SK-N-SH (cell line): ENCODE measurements at regions not wholly inside any gene's neighbourhood (a gene's known extent, or its start where the extent isn't known, plus 50 kb on each side); places are given as distances from the start of the nearest gene placed in this dataset.

Experiments
- CTCF ChIA-PET: fragments of 300-600, 350-600 bp; formaldehyde crosslinking; extraction: SDS; loops from one replicate; lab custom pipeline; 2021; lab: Yijun Ruan, JAX
- POLR2A ChIA-PET: fragments of 350-600 bp; sonication (Branson Sonifier 250); formaldehyde crosslinking; extraction: SDS; loops from one replicate; lab custom pipeline; 2020; ENCODE audit warnings: antibody characterized with exemption, inconsistent platforms; lab: Yijun Ruan, JAX
- DNase-seq: peaks from one replicate; pipeline ENCODE4 v3.0.0; 2012
- H2AFZ ChIP-seq: fragments of 200-600 bp; sonication (generic); 2 replicates; pipeline ENCODE4 v1.8.1; 2016; ENCODE audit warnings: antibody characterized with exemption, mild to moderate bottlenecking, low read depth
- H3F3A ChIP-seq: fragments of 200-600 bp; sonication (generic); replicated peaks from 2 replicates; pipeline ENCODE3; 2016; ENCODE audit warnings: antibody characterized with exemption, mild to moderate bottlenecking; ENCODE audit not compliant: insufficient read depth
- H3K27ac ChIP-seq, 2 experiments: fragments of 200-500 bp in 1 of 2; fragments of 200-600 bp in 1 of 2; sonication (Bioruptor generic) in 1 of 2; sonication (generic), shearing (Covaris generic) in 1 of 2; 2 replicates each; pipeline versions ENCODE4 v1.5.1 to v1.6.1; 2014 to 2016; ENCODE audit warnings: low read depth in 2 of 2, inconsistent platforms in 1 of 2, low read length in 1 of 2, mild to moderate bottlenecking in 1 of 2, mixed read lengths in 1 of 2
- H3K27me3 ChIP-seq: fragments of 200-600 bp; sonication (generic), shearing (Covaris generic); 2 replicates; pipeline ENCODE4 v1.6.1; 2016; ENCODE audit warnings: mixed run types; ENCODE audit not compliant: insufficient read depth
- H3K36me3 ChIP-seq, 2 experiments: fragments of 200-500 bp in 1 of 2; fragments of 200-600 bp in 1 of 2; sonication (Bioruptor generic) in 1 of 2; sonication (generic) in 1 of 2; replicated peaks in 1 of 2; 2 replicates each; pipeline versions ENCODE3 to v1.5.1; 2014 to 2016; ENCODE audit warnings: low read length in 1 of 2, mild to moderate bottlenecking in 1 of 2; ENCODE audit not compliant: insufficient read depth in 2 of 2, control insufficient read depth in 1 of 2
- H3K4me1 ChIP-seq, 2 experiments: fragments of 200-500 bp in 1 of 2; fragments of 200-600 bp in 1 of 2; sonication (Bioruptor generic) in 1 of 2; sonication (generic), shearing (Covaris generic) in 1 of 2; 2 replicates each; pipeline versions ENCODE4 v1.5.1 to v1.6.1; 2014 to 2016; ENCODE audit warnings: low read depth in 1 of 2, low read length in 1 of 2, mixed run types in 1 of 2; ENCODE audit not compliant: insufficient read depth in 2 of 2, control insufficient read depth in 1 of 2
- H3K4me2 ChIP-seq: fragments of 200-600 bp; sonication (generic), shearing (Covaris generic); 2 replicates; pipeline ENCODE4 v1.6.1; 2017; ENCODE audit warnings: mixed run types
- H3K4me3 ChIP-seq, 2 experiments: fragments of 200-500 bp in 1 of 2; fragments of 200-600 bp in 1 of 2; sonication (Bioruptor generic) in 1 of 2; sonication (generic), shearing (Covaris generic) in 1 of 2; 2 replicates each; pipeline versions ENCODE4 v1.5.1 to v1.8.1; 2014 to 2016; ENCODE audit warnings: low read depth in 2 of 2, inconsistent platforms in 1 of 2, low read length in 1 of 2, mild to moderate bottlenecking in 1 of 2, mixed read lengths in 1 of 2, moderate library complexity in 1 of 2
- H3K79me2 ChIP-seq: fragments of 200-600 bp; sonication (generic); 2 replicates; pipeline ENCODE4 v1.8.1; 2017; ENCODE audit warnings: mild to moderate bottlenecking; ENCODE audit not compliant: insufficient read depth
- H3K9ac ChIP-seq: fragments of 200-600 bp; sonication (generic); 2 replicates; pipeline ENCODE4 v1.6.1; 2017; ENCODE audit warnings: mixed run types
- H3K9me2 ChIP-seq: fragments of 200-600 bp; sonication (generic); 2 replicates; pipeline ENCODE4 v1.6.1; 2017; ENCODE audit warnings: mixed run types
- H3K9me3 ChIP-seq: fragments of 200-600 bp; sonication (generic); 2 replicates; pipeline ENCODE4 v1.6.1; 2017; ENCODE audit warnings: mixed run types, mild to moderate bottlenecking, moderate library complexity
- H4K20me1 ChIP-seq: fragments of 200-600 bp; sonication (generic); 2 replicates; pipeline ENCODE4 v1.6.1; 2017; ENCODE audit warnings: mild to moderate bottlenecking, mixed run types; ENCODE audit not compliant: insufficient read depth
- EP300 ChIP-seq, 2 experiments: IDR thresholded peaks; 2 replicates each; pipeline versions ENCODE4 v1.4.0 to v1.6.1; 2012; ENCODE audit warnings: borderline replicate concordance in 1 of 2, low read depth in 1 of 2, low read length in 1 of 2
- FOSL2 ChIP-seq: IDR thresholded peaks from 2 replicates; pipeline ENCODE4 v1.4.0; 2012; ENCODE audit warnings: low read depth, mild to moderate bottlenecking, moderate library complexity, borderline replicate concordance
- FOXJ3 ChIP-seq: sonication (generic); formaldehyde crosslinking; IDR thresholded peaks from 2 replicates; pipeline ENCODE4 v1.5.1; 2020; ENCODE audit warnings: mild to moderate bottlenecking, missing genetic modification reagents
- MEF2A ChIP-seq: IDR thresholded peaks from 2 replicates; pipeline ENCODE4 v1.4.0; 2012; ENCODE audit warnings: low read depth, borderline replicate concordance
- NFIC ChIP-seq: IDR thresholded peaks from 2 replicates; pipeline ENCODE4 v1.4.0; 2012; ENCODE audit warnings: borderline replicate concordance
- NRF1 ChIP-seq: IDR thresholded peaks from 2 replicates; pipeline ENCODE4 v1.6.1; 2012; ENCODE audit warnings: low read depth, mild to moderate bottlenecking, low read length
- RCOR1 ChIP-seq: fragments of 150-350 bp; IDR thresholded peaks from 2 replicates; pipeline ENCODE4 v1.6.1; 2017; ENCODE audit warnings: antibody characterized with exemption, low read length
- RFX5 ChIP-seq: IDR thresholded peaks from 2 replicates; pipeline ENCODE4 v1.6.1; 2012; ENCODE audit warnings: mild to moderate bottlenecking, improper control_type of control experiment, low read length
- RXRA ChIP-seq: IDR thresholded peaks from 2 replicates; pipeline ENCODE4 v1.4.0; 2012; ENCODE audit warnings: low read depth, mild to moderate bottlenecking, borderline replicate concordance
- SMC3 ChIP-seq: IDR thresholded peaks from 2 replicates; pipeline ENCODE4 v1.6.1; 2012; ENCODE audit warnings: low read depth, low read length, improper control_type of control experiment
- WGBS: methylation state at CpG from one replicate; pipeline ENCODE4 v1.1.6; 2017; ENCODE audit warnings: low lambda C conversion rate; 5-methylcytosine and 5-hydroxymethylcytosine counted together
- TF ChIP-seq, protein P1 (sequence below): IDR thresholded peaks from 2 replicates; pipeline ENCODE4 v1.4.0; 2012; ENCODE audit warnings: low read depth
- TF ChIP-seq, protein P2 (sequence below): fragments of 200-600 bp; sonication (generic); IDR thresholded peaks from 2 replicates; pipeline ENCODE4 v1.6.1; 2017; ENCODE audit warnings: antibody characterized with exemption, mild to moderate bottlenecking, moderate library complexity

DNA sequence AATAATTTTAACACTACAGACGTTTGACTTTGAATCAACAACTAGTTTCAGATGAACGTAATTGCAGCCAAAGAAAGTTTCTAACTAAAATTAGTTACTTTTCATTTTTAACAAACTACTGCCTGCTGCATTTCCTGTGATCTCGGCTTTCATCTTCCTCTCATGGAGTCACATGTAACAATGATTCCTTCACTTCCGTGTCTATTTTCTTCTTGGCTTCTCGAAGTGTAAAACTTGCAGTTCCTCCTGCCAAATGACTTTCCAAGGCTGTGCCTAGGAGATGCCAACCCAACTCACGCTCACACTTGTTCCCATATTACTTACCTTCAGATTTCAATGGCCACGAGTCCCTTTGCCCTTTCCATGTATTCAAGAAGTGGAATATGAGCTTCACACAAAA lies 1406.3 kb upstream of the CELF4 start:
- Histone ChIP-seq H3K27ac (no peak overlapping the region), H3K4me3 (no peak overlapping the region), H3K27me3 (no peaks in the 10 kb centered on the region), H3K79me2 (no peaks in the 10 kb centered on the region), H3K4me1 (no peaks in the 10 kb centered on the region), H3K9me3 (peaks cover 2% of the 10 kb centered on the region; the same call in 1 of the 2 replicates), H4K20me1 (no peaks in the 10 kb centered on the region), H3K9ac (no peak overlapping the region), H2AFZ (no peak overlapping the region), H3K4me2 (no peak overlapping the region), H3F3A (no peaks in the 10 kb centered on the region), H3K9me2 (no peaks in the 10 kb centered on the region), H3K36me3 (no peaks in the 10 kb centered on the region)
- CTCF ChIA-PET: no interaction called here
- TF ChIP-seq, protein P1, sequence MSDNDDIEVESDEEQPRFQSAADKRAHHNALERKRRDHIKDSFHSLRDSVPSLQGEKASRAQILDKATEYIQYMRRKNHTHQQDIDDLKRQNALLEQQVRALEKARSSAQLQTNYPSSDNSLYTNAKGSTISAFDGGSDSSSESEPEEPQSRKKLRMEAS: no peak
- no peak for TF ChIP-seq RCOR1
- TF ChIP-seq NFIC: no peak
- no peak for TF ChIP-seq RXRA
- 28% methylated on average over 7 of the region's 7 CpGs for WGBS
- DNase-seq: no peak
- POLR2A ChIA-PET: no interaction called here

DNA sequence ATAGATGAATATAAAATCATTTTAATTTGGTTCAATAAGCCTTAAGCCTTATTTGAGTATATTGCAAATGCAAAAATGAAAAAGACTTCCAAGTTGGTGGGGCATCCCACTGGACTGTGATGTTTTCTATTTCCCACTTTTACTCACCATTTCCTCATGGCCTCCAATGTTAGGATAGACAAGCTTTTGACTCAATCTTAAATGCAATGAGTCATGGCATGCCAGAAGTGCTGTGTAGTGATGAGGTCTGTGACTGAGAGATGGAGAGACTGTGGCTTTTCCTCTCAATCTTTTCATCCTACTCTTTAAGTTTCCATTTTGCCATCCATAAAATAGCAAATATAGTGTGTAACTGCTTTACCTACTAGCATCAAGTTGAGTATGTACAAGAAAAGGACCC lies 1401.2 kb upstream of the CELF4 start:
- ChIA-PET CTCF (no interaction called here), POLR2A (no interaction called here)
- Histone ChIP-seq H3K27ac (no peak overlapping the region), H3K9ac (no peak overlapping the region), H3K9me2 (no peaks in the 10 kb centered on the region), H3K9me3 (peaks cover 2% of the 10 kb centered on the region; the same call in 1 of the 2 replicates), H3F3A (no peaks in the 10 kb centered on the region), H4K20me1 (no peaks in the 10 kb centered on the region), H2AFZ (no peak overlapping the region), H3K4me2 (no peak overlapping the region), H3K27me3 (no peaks in the 10 kb centered on the region), H3K4me1 (no peaks in the 10 kb centered on the region), H3K79me2 (no peaks in the 10 kb centered on the region), H3K4me3 (no peak overlapping the region), H3K36me3 (no peaks in the 10 kb centered on the region)
- TF ChIP-seq RFX5 (no peak), NRF1 (no peak), FOXJ3 (CRISPR knock-in tag) (no peak), MEF2A (no peak), FOSL2 (no peak), RCOR1 (no peak), EP300 (IDR thresholded peaks at IDR 0.05; ENCODE audit: borderline replicate concordance in 1 of 2, low read depth in 1 of 2, low read length in 1 of 2) (no peak), SMC3 (no peak)
- TF ChIP-seq, protein P2, sequence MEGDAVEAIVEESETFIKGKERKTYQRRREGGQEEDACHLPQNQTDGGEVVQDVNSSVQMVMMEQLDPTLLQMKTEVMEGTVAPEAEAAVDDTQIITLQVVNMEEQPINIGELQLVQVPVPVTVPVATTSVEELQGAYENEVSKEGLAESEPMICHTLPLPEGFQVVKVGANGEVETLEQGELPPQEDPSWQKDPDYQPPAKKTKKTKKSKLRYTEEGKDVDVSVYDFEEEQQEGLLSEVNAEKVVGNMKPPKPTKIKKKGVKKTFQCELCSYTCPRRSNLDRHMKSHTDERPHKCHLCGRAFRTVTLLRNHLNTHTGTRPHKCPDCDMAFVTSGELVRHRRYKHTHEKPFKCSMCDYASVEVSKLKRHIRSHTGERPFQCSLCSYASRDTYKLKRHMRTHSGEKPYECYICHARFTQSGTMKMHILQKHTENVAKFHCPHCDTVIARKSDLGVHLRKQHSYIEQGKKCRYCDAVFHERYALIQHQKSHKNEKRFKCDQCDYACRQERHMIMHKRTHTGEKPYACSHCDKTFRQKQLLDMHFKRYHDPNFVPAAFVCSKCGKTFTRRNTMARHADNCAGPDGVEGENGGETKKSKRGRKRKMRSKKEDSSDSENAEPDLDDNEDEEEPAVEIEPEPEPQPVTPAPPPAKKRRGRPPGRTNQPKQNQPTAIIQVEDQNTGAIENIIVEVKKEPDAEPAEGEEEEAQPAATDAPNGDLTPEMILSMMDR: no peak
- DNase-seq: no peak
